ENCODE measurements at regions not wholly inside any gene's neighbourhood (a gene's known extent, or its start where the extent isn't known, plus 50 kb on each side); places are given as distances from the start of the nearest gene placed in this dataset.

DNA sequence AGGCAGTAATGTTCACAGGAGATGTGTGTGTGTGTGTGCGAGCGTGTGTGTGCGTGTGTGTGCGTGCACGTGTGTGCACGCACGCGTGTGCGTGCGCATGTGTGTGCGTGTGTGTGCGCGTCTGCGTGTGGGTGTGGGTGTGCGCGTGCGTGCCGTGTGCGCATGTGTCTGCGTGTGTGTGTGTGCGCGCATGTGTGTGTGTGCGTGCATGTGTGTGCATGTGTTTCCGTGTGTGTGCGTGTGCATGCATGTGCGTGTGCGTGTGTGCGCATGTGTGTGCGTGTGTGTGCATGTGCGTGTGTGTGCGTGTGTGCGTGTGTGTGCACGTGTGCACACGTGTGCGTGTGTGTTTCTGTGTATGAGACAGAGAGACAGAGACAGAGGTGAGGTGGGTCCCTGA lies 136.0 kb upstream of the CST7 start:
- no peaks in the 10 kb centered on the region for H3K79me2 ChIP-seq (ENCODE audit: control insufficient read depth, insufficient read depth, low read length)
- no CpG with 5 or more reads among the region's 35 CpGs for WGBS (ENCODE audit: extremely low coverage, insufficient coverage, low lambda C conversion rate)
- no peaks in the 10 kb centered on the region for H3K27me3 ChIP-seq (ENCODE audit: insufficient read depth, low read length, poor library complexity)
- no peak overlapping the region for H3K23ac ChIP-seq (ENCODE audit: low read length)
- H2AK5ac ChIP-seq (ENCODE audit: low read length): no peak overlapping the region
- no peak overlapping the region for H4K8ac ChIP-seq (ENCODE audit: low read depth, low read length)
- no peak overlapping the region for H4K5ac ChIP-seq (ENCODE audit: low read length)
- H3K4me2 ChIP-seq (ENCODE audit: low read length): no peak overlapping the region
- H3K9ac ChIP-seq (ENCODE audit: low read length): no peak overlapping the region
- H3K4ac ChIP-seq (ENCODE audit: low read depth, low read length): no peak overlapping the region
- H3K36me3 ChIP-seq (ENCODE audit: control insufficient read depth, insufficient read depth, low read length): no peaks in the 10 kb centered on the region
- H3K4me1 ChIP-seq (ENCODE audit: control insufficient read depth, low read depth, low read length): no peaks in the 10 kb centered on the region
- no peak overlapping the region for H3K56ac ChIP-seq (ENCODE audit: low read length)
- H2BK120ac ChIP-seq (ENCODE audit: low read depth, low read length): no peak overlapping the region
- no peak overlapping the region for H2BK5ac ChIP-seq (ENCODE audit: low read length)
- no peak overlapping the region for H3K18ac ChIP-seq (ENCODE audit: low read length)
- H2BK15ac ChIP-seq (replicated peaks; ENCODE audit: low read depth): no peak overlapping the region
- H3K79me1 ChIP-seq (ENCODE audit: low read length): no peaks in the 10 kb centered on the region
- H3K4me3 ChIP-seq (ENCODE audit: low read length): no peak overlapping the region
- no peak for DNase-seq
- H3K27ac ChIP-seq (ENCODE audit: low read depth, low read length): no peak overlapping the region

GRCh38 chr20:24813496-24813895 lies 135.6 kb upstream of the CST7 start:
- H3K36me3 ChIP-seq (ENCODE audit: control insufficient read depth, insufficient read depth, low read length): no peaks in the 10 kb centered on the region
- no peak overlapping the region for H3K9ac ChIP-seq (ENCODE audit: low read length)
- no peaks in the 10 kb centered on the region for H3K27me3 ChIP-seq (ENCODE audit: insufficient read depth, low read length, poor library complexity)
- no peak overlapping the region for H4K8ac ChIP-seq (ENCODE audit: low read depth, low read length)
- no peak overlapping the region for H3K23ac ChIP-seq (ENCODE audit: low read length)
- H3K4ac ChIP-seq (ENCODE audit: low read depth, low read length): no peak overlapping the region
- no peak overlapping the region for H3K4me2 ChIP-seq (ENCODE audit: low read length)
- no peak overlapping the region for H2BK15ac ChIP-seq (replicated peaks; ENCODE audit: low read depth)
- no peaks in the 10 kb centered on the region for H3K79me2 ChIP-seq (ENCODE audit: control insufficient read depth, insufficient read depth, low read length)
- no peaks in the 10 kb centered on the region for H3K4me1 ChIP-seq (ENCODE audit: control insufficient read depth, low read depth, low read length)
- no peak overlapping the region for H4K5ac ChIP-seq (ENCODE audit: low read length)
- no CpG with 5 or more reads among the region's 5 CpGs for WGBS (ENCODE audit: extremely low coverage, insufficient coverage, low lambda C conversion rate)
- H2AK5ac ChIP-seq (ENCODE audit: low read length): no peak overlapping the region
- no peak for DNase-seq
- H3K4me3 ChIP-seq (ENCODE audit: low read length): no peak overlapping the region
- H2BK120ac ChIP-seq (ENCODE audit: low read depth, low read length): no peak overlapping the region
- H3K56ac ChIP-seq (ENCODE audit: low read length): no peak overlapping the region
- H3K18ac ChIP-seq (ENCODE audit: low read length): no peak overlapping the region
- H3K27ac ChIP-seq (ENCODE audit: low read depth, low read length): no peak overlapping the region
- H3K79me1 ChIP-seq (ENCODE audit: low read length): no peaks in the 10 kb centered on the region
- H2BK5ac ChIP-seq (ENCODE audit: low read length): no peak overlapping the region

GRCh38 chr20:24813936-24814335 lies 135.1 kb upstream of the CST7 start:
- H2BK120ac ChIP-seq (ENCODE audit: low read depth, low read length): no peak overlapping the region
- no peak for DNase-seq
- H3K23ac ChIP-seq (ENCODE audit: low read length): no peak overlapping the region
- H3K79me1 ChIP-seq (ENCODE audit: low read length): no peaks in the 10 kb centered on the region
- H3K56ac ChIP-seq (ENCODE audit: low read length): no peak overlapping the region
- H3K9ac ChIP-seq (ENCODE audit: low read length): no peak overlapping the region
- H3K27ac ChIP-seq (ENCODE audit: low read depth, low read length): no peak overlapping the region
- no peak overlapping the region for H3K4me3 ChIP-seq (ENCODE audit: low read length)
- H3K4ac ChIP-seq (ENCODE audit: low read depth, low read length): no peak overlapping the region
- no CpG with 5 or more reads among the region's 6 CpGs for WGBS (ENCODE audit: extremely low coverage, insufficient coverage, low lambda C conversion rate)
- no peaks in the 10 kb centered on the region for H3K36me3 ChIP-seq (ENCODE audit: control insufficient read depth, insufficient read depth, low read length)
- H2BK15ac ChIP-seq (replicated peaks; ENCODE audit: low read depth): no peak overlapping the region
- no peak overlapping the region for H3K4me2 ChIP-seq (ENCODE audit: low read length)
- H2BK5ac ChIP-seq (ENCODE audit: low read length): no peak overlapping the region
- no peaks in the 10 kb centered on the region for H3K79me2 ChIP-seq (ENCODE audit: control insufficient read depth, insufficient read depth, low read length)
- H4K5ac ChIP-seq (ENCODE audit: low read length): no peak overlapping the region
- H3K4me1 ChIP-seq (ENCODE audit: control insufficient read depth, low read depth, low read length): no peaks in the 10 kb centered on the region
- H3K18ac ChIP-seq (ENCODE audit: low read length): no peak overlapping the region
- H3K27me3 ChIP-seq (ENCODE audit: insufficient read depth, low read length, poor library complexity): no peaks in the 10 kb centered on the region
- H2AK5ac ChIP-seq (ENCODE audit: low read length): no peak overlapping the region
- H4K8ac ChIP-seq (ENCODE audit: low read depth, low read length): no peak overlapping the region

DNA sequence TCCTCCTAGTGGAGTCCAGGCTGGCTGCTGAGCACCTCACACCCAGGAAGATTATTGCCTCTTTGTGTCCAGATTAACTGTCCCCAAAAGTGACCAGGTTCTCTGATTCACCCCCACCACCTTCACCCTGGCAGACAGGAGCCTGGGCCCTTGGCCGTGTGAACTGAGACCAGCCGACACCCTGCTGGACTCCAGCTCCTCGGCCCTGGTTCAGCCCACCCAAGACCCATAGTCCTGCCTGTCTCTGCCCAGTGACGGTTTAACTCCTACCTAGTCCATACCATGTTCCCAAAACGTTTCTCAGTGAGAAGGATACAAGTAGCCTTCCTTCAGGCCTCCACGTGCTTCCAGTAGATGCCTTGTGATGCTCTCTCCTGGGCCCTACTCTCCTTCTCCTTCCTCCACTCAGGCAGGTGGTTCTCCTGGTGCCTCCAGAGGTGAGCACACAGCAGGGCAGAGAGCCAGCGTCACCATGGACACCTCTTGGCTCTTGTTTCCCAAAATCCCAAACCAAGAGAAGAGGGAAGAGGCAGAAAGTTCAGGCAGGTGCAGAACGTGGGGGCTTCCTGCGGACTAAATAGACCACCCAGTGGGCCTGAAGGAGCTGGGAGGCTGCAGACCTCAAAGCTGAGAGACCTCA lies 134.4 kb upstream of the CST7 start:
- Histone ChIP-seq H2BK5ac (ENCODE audit: low read length) (no peak overlapping the region), H3K4me3 (ENCODE audit: low read length) (no peak overlapping the region), H2BK15ac (replicated peaks; ENCODE audit: low read depth) (no peak overlapping the region), H3K4me2 (ENCODE audit: low read length) (no peak overlapping the region), H3K27ac (ENCODE audit: low read depth, low read length) (no peak overlapping the region), H3K4me1 (ENCODE audit: control insufficient read depth, low read depth, low read length) (no peaks in the 10 kb centered on the region), H3K18ac (ENCODE audit: low read length) (no peak overlapping the region), H4K8ac (ENCODE audit: low read depth, low read length) (no peak overlapping the region), H2BK120ac (ENCODE audit: low read depth, low read length) (no peak overlapping the region), H2AK5ac (ENCODE audit: low read length) (no peak overlapping the region), H3K4ac (ENCODE audit: low read depth, low read length) (no peak overlapping the region), H3K27me3 (ENCODE audit: insufficient read depth, low read length, poor library complexity) (no peaks in the 10 kb centered on the region), H3K56ac (ENCODE audit: low read length) (no peak overlapping the region), H3K79me1 (ENCODE audit: low read length) (no peaks in the 10 kb centered on the region), H3K9ac (ENCODE audit: low read length) (no peak overlapping the region), H3K36me3 (ENCODE audit: control insufficient read depth, insufficient read depth, low read length) (no peaks in the 10 kb centered on the region), H3K23ac (ENCODE audit: low read length) (no peak overlapping the region), H4K5ac (ENCODE audit: low read length) (no peak overlapping the region), H3K79me2 (ENCODE audit: control insufficient read depth, insufficient read depth, low read length) (no peaks in the 10 kb centered on the region)
- WGBS (ENCODE audit: extremely low coverage, insufficient coverage, low lambda C conversion rate): no CpG with 5 or more reads among the region's 9 CpGs
- DNase-seq: no peak

DNA sequence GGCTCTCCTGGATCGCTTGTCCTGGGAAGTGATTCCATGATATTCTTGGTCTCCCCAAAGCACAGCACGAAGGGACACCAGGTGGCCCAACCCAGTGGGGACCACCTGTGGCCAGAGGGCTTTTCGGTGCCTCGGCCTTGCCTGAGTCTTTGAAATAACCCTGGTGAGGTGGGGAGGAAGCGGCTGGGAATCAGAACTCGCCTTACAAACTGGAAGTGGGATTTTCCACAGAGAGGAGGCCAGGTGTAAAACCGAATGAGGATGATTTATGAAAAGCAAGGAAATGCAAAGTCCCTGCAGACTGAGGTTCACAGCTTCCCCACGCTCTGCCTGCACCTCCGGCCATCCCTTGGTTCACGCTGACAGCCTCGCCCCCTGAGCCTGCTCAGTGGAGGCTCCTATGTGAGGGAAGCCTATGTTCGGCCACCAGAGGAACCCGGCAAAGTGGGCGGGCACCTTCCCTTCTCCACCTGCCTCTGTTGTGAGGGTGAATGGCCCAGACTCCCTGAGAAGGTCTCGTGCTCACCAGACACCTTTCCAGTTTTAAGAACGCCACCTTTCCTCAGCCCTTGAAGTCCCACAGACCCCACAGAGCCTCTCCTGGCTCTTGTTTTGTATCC lies 133.8 kb upstream of the CST7 start:
- no peaks in the 10 kb centered on the region for H3K79me2 ChIP-seq (ENCODE audit: control insufficient read depth, insufficient read depth, low read length)
- no peak overlapping the region for H3K56ac ChIP-seq (ENCODE audit: low read length)
- H2BK5ac ChIP-seq (ENCODE audit: low read length): no peak overlapping the region
- H4K8ac ChIP-seq (ENCODE audit: low read depth, low read length): no peak overlapping the region
- WGBS (ENCODE audit: extremely low coverage, insufficient coverage, low lambda C conversion rate): no CpG with 5 or more reads among the region's 16 CpGs
- H4K5ac ChIP-seq (ENCODE audit: low read length): no peak overlapping the region
- no peak overlapping the region for H3K4me2 ChIP-seq (ENCODE audit: low read length)
- no peaks in the 10 kb centered on the region for H3K27me3 ChIP-seq (ENCODE audit: insufficient read depth, low read length, poor library complexity)
- H3K9ac ChIP-seq (ENCODE audit: low read length): no peak overlapping the region
- H3K18ac ChIP-seq (ENCODE audit: low read length): no peak overlapping the region
- H3K4ac ChIP-seq (ENCODE audit: low read depth, low read length): no peak overlapping the region
- H3K4me3 ChIP-seq (ENCODE audit: low read length): no peak overlapping the region
- H3K36me3 ChIP-seq (ENCODE audit: control insufficient read depth, insufficient read depth, low read length): no peaks in the 10 kb centered on the region
- no peak overlapping the region for H3K27ac ChIP-seq (ENCODE audit: low read depth, low read length)
- no peaks in the 10 kb centered on the region for H3K79me1 ChIP-seq (ENCODE audit: low read length)
- no peak overlapping the region for H2BK15ac ChIP-seq (replicated peaks; ENCODE audit: low read depth)
- no peaks in the 10 kb centered on the region for H3K4me1 ChIP-seq (ENCODE audit: control insufficient read depth, low read depth, low read length)
- DNase-seq: no peak
- H2BK120ac ChIP-seq (ENCODE audit: low read depth, low read length): no peak overlapping the region
- no peak overlapping the region for H3K23ac ChIP-seq (ENCODE audit: low read length)
- H2AK5ac ChIP-seq (ENCODE audit: low read length): no peak overlapping the region

GRCh38 chr20:24815931-24816330 lies 133.1 kb upstream of the CST7 start:
- Histone ChIP-seq H2AK5ac (ENCODE audit: low read length) (no peak overlapping the region), H2BK15ac (replicated peaks; ENCODE audit: low read depth) (no peak overlapping the region), H4K5ac (ENCODE audit: low read length) (no peak overlapping the region), H2BK120ac (ENCODE audit: low read depth, low read length) (no peak overlapping the region), H3K4me1 (ENCODE audit: control insufficient read depth, low read depth, low read length) (no peaks in the 10 kb centered on the region), H3K4ac (ENCODE audit: low read depth, low read length) (no peak overlapping the region), H3K79me1 (ENCODE audit: low read length) (no peaks in the 10 kb centered on the region), H3K79me2 (ENCODE audit: control insufficient read depth, insufficient read depth, low read length) (no peaks in the 10 kb centered on the region), H3K4me2 (ENCODE audit: low read length) (no peak overlapping the region), H3K18ac (ENCODE audit: low read length) (no peak overlapping the region), H3K36me3 (ENCODE audit: control insufficient read depth, insufficient read depth, low read length) (no peaks in the 10 kb centered on the region), H3K9ac (ENCODE audit: low read length) (no peak overlapping the region), H3K4me3 (ENCODE audit: low read length) (no peak overlapping the region), H3K23ac (ENCODE audit: low read length) (no peak overlapping the region), H3K27ac (ENCODE audit: low read depth, low read length) (no peak overlapping the region), H3K27me3 (ENCODE audit: insufficient read depth, low read length, poor library complexity) (no peaks in the 10 kb centered on the region), H4K8ac (ENCODE audit: low read depth, low read length) (no peak overlapping the region), H2BK5ac (ENCODE audit: low read length) (no peak overlapping the region), H3K56ac (ENCODE audit: low read length) (no peak overlapping the region)
- WGBS (ENCODE audit: extremely low coverage, insufficient coverage, low lambda C conversion rate): no CpG with 5 or more reads among the region's 17 CpGs
- no peak for DNase-seq
